OCI-LY1 (cell line): ENCODE measurements at regions not wholly inside any gene's neighbourhood (a gene's known extent, or its start where the extent isn't known, plus 50 kb on each side); places are given as distances from the start of the nearest gene placed in this dataset.

Source experiments
- H2AFZ ChIP-seq: fragments of 200-600 bp; sonication (generic), shearing (Covaris generic); 2 replicates; pipeline ENCODE4 v1.6.0; 2014; ENCODE audit warnings: antibody characterized with exemption, mild to moderate bottlenecking, low read length
- H3F3A ChIP-seq: fragments of 200-600 bp; sonication (generic), shearing (Covaris generic); 2 replicates; pipeline ENCODE4 v1.6.0; 2014; ENCODE audit warnings: mild to moderate bottlenecking, antibody characterized with exemption, low read length, moderate library complexity; ENCODE audit not compliant: insufficient read depth
- H3K27ac ChIP-seq: fragments of 200-600 bp; sonication (generic); 2 replicates; pipeline ENCODE4 v1.5.1; 2014; ENCODE audit warnings: low read length, mixed run types, mild to moderate bottlenecking, low read depth; ENCODE audit not compliant: poor library complexity, severe bottlenecking
- H3K27me3 ChIP-seq: fragments of 200-600 bp; sonication (generic); 2 replicates; pipeline ENCODE4 v1.6.0; 2014; ENCODE audit warnings: antibody characterized with exemption, mild to moderate bottlenecking, low read length, moderate library complexity; ENCODE audit not compliant: insufficient read depth
- H3K36me3 ChIP-seq: fragments of 200-600 bp; sonication (generic); 2 replicates; pipeline ENCODE4 v1.6.1; 2014; ENCODE audit warnings: mild to moderate bottlenecking, antibody characterized with exemption, low read length, moderate library complexity, mixed read lengths; ENCODE audit not compliant: insufficient read depth
- H3K4me1 ChIP-seq: fragments of 200-600 bp; sonication (generic); 2 replicates; pipeline ENCODE4 v1.5.1; 2014; ENCODE audit warnings: mild to moderate bottlenecking, low read length, moderate library complexity; ENCODE audit not compliant: insufficient read depth, severe bottlenecking
- H3K4me2 ChIP-seq: fragments of 200-600 bp; sonication (generic), shearing (Covaris generic); 2 replicates; pipeline ENCODE4 v1.6.1; 2014; ENCODE audit warnings: low read length
- H3K4me3 ChIP-seq: fragments of 200-600 bp; sonication (generic); 2 replicates; pipeline ENCODE4 v1.5.1; 2014; ENCODE audit warnings: low read length, low read depth, mild to moderate bottlenecking, mixed read lengths; ENCODE audit not compliant: poor library complexity, severe bottlenecking
- H3K79me2 ChIP-seq: fragments of 200-600 bp; shearing (Covaris generic); 2 replicates; pipeline ENCODE4 v1.6.1; 2016; ENCODE audit warnings: mixed run types, low read length, mixed read lengths; ENCODE audit not compliant: insufficient read depth
- H3K9ac ChIP-seq: fragments of 200-600 bp; sonication (generic), shearing (Covaris generic); 2 replicates; pipeline ENCODE4 v1.6.1; 2014; ENCODE audit warnings: mild to moderate bottlenecking, low read length, mixed read lengths
- H3K9me2 ChIP-seq: fragments of 200-600 bp; sonication (generic), shearing (Covaris generic); 2 replicates; pipeline ENCODE4 v1.6.1; 2014; ENCODE audit warnings: low read depth, mild to moderate bottlenecking, low read length, mixed read lengths
- H3K9me3 ChIP-seq: fragments of 200-600 bp; shearing (Covaris generic); 2 replicates; pipeline ENCODE4 v1.6.1; 2014; ENCODE audit warnings: low read length, mixed read lengths
- H4K20me1 ChIP-seq: fragments of 200-600 bp; sonication (generic), shearing (Covaris generic); 2 replicates; pipeline ENCODE4 v1.6.0; 2016; ENCODE audit warnings: mild to moderate bottlenecking, low read length; ENCODE audit not compliant: insufficient read depth
- EZH2 ChIP-seq: fragments of 200-600 bp; sonication (generic), shearing (Covaris generic); IDR thresholded peaks from 2 replicates; pipeline ENCODE4 v1.8.0; 2017; ENCODE audit warnings: borderline replicate concordance, mixed run types, mild to moderate bottlenecking, antibody characterized with exemption, low read length, moderate library complexity, mixed read lengths
- TF ChIP-seq, protein P1 (sequence below): fragments of 200-600 bp; sonication (generic), shearing (Covaris generic); IDR thresholded peaks from 2 replicates; pipeline ENCODE4 v1.5.1; 2017; ENCODE audit warnings: mild to moderate bottlenecking, antibody characterized with exemption, low read length, moderate library complexity, mixed read lengths

- Histone ChIP-seq H3K9me3 (no peaks in the 10 kb centered on the region), H3K4me2 (no peak overlapping the region), H2AFZ (no peak overlapping the region), H3K27me3 (no peaks in the 10 kb centered on the region; the same call in 1 of the 2 replicates), H3K9me2 (no peaks in the 10 kb centered on the region), H3K27ac (no peak overlapping the region), H3K36me3 (no peaks in the 10 kb centered on the region), H3K4me1 (no peaks in the 10 kb centered on the region), H4K20me1 (no peaks in the 10 kb centered on the region), H3K4me3 (no peak overlapping the region), H3F3A (no peaks in the 10 kb centered on the region), H3K79me2 (no peaks in the 10 kb centered on the region), H3K9ac (no peak overlapping the region)
- no peak for TF ChIP-seq EZH2
- TF ChIP-seq, protein P1, sequence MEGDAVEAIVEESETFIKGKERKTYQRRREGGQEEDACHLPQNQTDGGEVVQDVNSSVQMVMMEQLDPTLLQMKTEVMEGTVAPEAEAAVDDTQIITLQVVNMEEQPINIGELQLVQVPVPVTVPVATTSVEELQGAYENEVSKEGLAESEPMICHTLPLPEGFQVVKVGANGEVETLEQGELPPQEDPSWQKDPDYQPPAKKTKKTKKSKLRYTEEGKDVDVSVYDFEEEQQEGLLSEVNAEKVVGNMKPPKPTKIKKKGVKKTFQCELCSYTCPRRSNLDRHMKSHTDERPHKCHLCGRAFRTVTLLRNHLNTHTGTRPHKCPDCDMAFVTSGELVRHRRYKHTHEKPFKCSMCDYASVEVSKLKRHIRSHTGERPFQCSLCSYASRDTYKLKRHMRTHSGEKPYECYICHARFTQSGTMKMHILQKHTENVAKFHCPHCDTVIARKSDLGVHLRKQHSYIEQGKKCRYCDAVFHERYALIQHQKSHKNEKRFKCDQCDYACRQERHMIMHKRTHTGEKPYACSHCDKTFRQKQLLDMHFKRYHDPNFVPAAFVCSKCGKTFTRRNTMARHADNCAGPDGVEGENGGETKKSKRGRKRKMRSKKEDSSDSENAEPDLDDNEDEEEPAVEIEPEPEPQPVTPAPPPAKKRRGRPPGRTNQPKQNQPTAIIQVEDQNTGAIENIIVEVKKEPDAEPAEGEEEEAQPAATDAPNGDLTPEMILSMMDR = no peak
Measured at GRCh38 chr6:1473598-1473997, 84.2 kb downstream of the FOXF2 start.

DNA sequence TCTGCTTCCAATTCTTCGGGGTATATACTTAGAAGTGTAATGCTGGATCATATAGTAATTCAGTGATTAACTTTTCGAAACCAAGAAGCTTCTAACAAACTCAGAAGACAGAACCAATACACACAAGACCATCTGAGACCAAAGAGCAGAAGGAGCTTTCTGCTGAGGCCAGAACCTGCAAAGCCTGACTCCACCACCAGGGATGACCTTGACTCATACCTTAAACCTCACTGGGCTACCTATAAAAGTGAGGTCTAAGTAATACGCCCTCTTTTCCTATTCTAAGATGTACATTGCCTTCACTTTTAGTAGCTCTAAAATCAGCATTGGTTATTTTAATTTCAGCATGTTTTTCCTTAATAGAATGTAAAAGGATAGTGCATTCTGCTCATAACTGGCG is 84.8 kb downstream of the FOXF2 start:
- H3K27me3 ChIP-seq = no peaks in the 10 kb centered on the region; the same call in 1 of the 2 replicates
- H3K4me1 ChIP-seq = no peaks in the 10 kb centered on the region
- TF ChIP-seq EZH2 = no peak
- TF ChIP-seq, protein P1 = no peak
- H3K4me3 ChIP-seq = no peak overlapping the region
- no peaks in the 10 kb centered on the region for H3K36me3 ChIP-seq
- no peaks in the 10 kb centered on the region for H3F3A ChIP-seq
- H3K9me2 ChIP-seq = no peaks in the 10 kb centered on the region
- H3K4me2 ChIP-seq = no peak overlapping the region
- no peaks in the 10 kb centered on the region for H4K20me1 ChIP-seq
- no peak overlapping the region for H3K27ac ChIP-seq
- no peak overlapping the region for H2AFZ ChIP-seq
- no peaks in the 10 kb centered on the region for H3K9me3 ChIP-seq
- no peak overlapping the region for H3K9ac ChIP-seq
- H3K79me2 ChIP-seq = no peaks in the 10 kb centered on the region

GRCh38 chr6:1475174-1475573 is 85.8 kb downstream of the FOXF2 start:
- H4K20me1 ChIP-seq = no peaks in the 10 kb centered on the region
- H3K27ac ChIP-seq = no peak overlapping the region
- H3K9me3 ChIP-seq = no peaks in the 10 kb centered on the region
- TF ChIP-seq, protein P1 = no peak
- no peak for TF ChIP-seq EZH2
- H2AFZ ChIP-seq = no peak overlapping the region
- H3K9me2 ChIP-seq = no peaks in the 10 kb centered on the region
- H3K4me1 ChIP-seq = no peaks in the 10 kb centered on the region
- no peaks in the 10 kb centered on the region for H3K79me2 ChIP-seq
- H3F3A ChIP-seq = no peaks in the 10 kb centered on the region
- H3K27me3 ChIP-seq = no peaks in the 10 kb centered on the region; the same call in 1 of the 2 replicates
- H3K9ac ChIP-seq = no peak overlapping the region
- H3K4me2 ChIP-seq = no peak overlapping the region
- no peak overlapping the region for H3K4me3 ChIP-seq
- no peaks in the 10 kb centered on the region for H3K36me3 ChIP-seq
